ENCODE measurements at regions not wholly inside any gene's neighbourhood (a gene's known extent, or its start where the extent isn't known, plus 50 kb on each side); places are given as distances from the start of the nearest gene placed in this dataset.

GRCh38 chr5:106415541-106415940, 1255.2 kb downstream of the EFNA5 start:
- Histone ChIP-seq H3K79me1 (ENCODE audit: low read depth in 1 of 2, low read length in 2 of 2) (no peaks in the 10 kb centered on the region), H4K91ac (ENCODE audit: insufficient read depth, low read depth, low read length) (no peak overlapping the region), H3K18ac (ENCODE audit: low read depth, low read length) (no peak overlapping the region), H3K23ac (ENCODE audit: low read depth, low read length) (no peak overlapping the region), H3K4me3 (ENCODE audit: insufficient read depth, low read depth, low read length) (no peak overlapping the region), H4K5ac (ENCODE audit: low read depth, low read length) (no peak overlapping the region), H3K27me3 (ENCODE audit: control insufficient read depth, insufficient read depth, low read length) (no peaks in the 10 kb centered on the region), H2BK15ac (ENCODE audit: low read depth, low read length) (no peak overlapping the region), H3K4ac (ENCODE audit: low read depth, low read length) (peak overlapping the region; percentile 19; the same call in 1 of the 2 replicates), H3K36me3 (ENCODE audit: control insufficient read depth, insufficient read depth, low read length) (no peaks in the 10 kb centered on the region), H3K4me1 (ENCODE audit: control insufficient read depth, insufficient read depth, low read length) (no peaks in the 10 kb centered on the region), H4K8ac (ENCODE audit: low read depth in 2 of 2, low read length in 2 of 2) (no peak overlapping the region), H2BK20ac (ENCODE audit: low read depth, low read length) (no peak overlapping the region), H2BK120ac (ENCODE audit: low read depth, low read length) (no peak overlapping the region), H3K9ac (ENCODE audit: low read depth, low read length) (no peak overlapping the region), H4K20me1 (ENCODE audit: insufficient read depth, low read length) (no peaks in the 10 kb centered on the region), H3K56ac (ENCODE audit: extremely low read depth, insufficient read depth, low read length) (no peak overlapping the region), H2AFZ (replicated peaks; ENCODE audit: low read length, poor library complexity) (no peak overlapping the region), H3K9me3 (ENCODE audit: control insufficient read depth, insufficient read depth, low read length) (no peaks in the 10 kb centered on the region), H2BK5ac (ENCODE audit: low read depth, low read length, poor library complexity, severe bottlenecking) (no peak overlapping the region), H3K4me2 (ENCODE audit: low read depth, low read length) (no peak overlapping the region; the same call in 1 of the 2 replicates), H3K14ac (replicated peaks; ENCODE audit: low read depth, low read length) (peak overlapping the region; percentile 44; the same call in 1 of the 2 replicates), H2AK9ac (replicated peaks; ENCODE audit: low read depth, low read length, poor library complexity) (no peak overlapping the region), H3K9me1 (ENCODE audit: insufficient read depth, low read length) (no peaks in the 10 kb centered on the region), H2AK5ac (ENCODE audit: low read depth, low read length) (no peak overlapping the region), H3K27ac (ENCODE audit: insufficient read depth, low read length) (no peak overlapping the region)
- CTCF ChIA-PET = no interaction called here
- intact Hi-C loops (cut with micrococcal nuclease) (no loop called here), in situ Hi-C loops (cut with MboI; ENCODE audit: low sequenced_read_pairs) (no loop called here), dilution Hi-C loops (cut with HindIII; ENCODE audit: low sequenced_read_pairs, unreplicated experiment) (no loop called here)
- BruUV-seq (replicated peaks) = no TSS peak
- POLR2A ChIA-PET (ENCODE audit: unreplicated experiment) = interaction anchor here (0.5 kb wide), 1 partner anchor 204 kb away, joined by 3 read pairs; no protein-coding TSS in a partner anchor
- peak; percentile 39 for TF ChIP-seq RCOR1 (IDR thresholded peaks at IDR 0.05; ENCODE audit: insufficient replicate concordance, low read length)
- peak; percentile 42; the same call in 1 of the 2 replicates for TF ChIP-seq USF2 (IDR thresholded peaks at IDR 0.05; ENCODE audit: low read depth, low read length)
- TF ChIP-seq CEBPB (IDR thresholded peaks at IDR 0.05; ENCODE audit: low read depth, low read length) = peak; percentile 76
- no peak for TF ChIP-seq SMC3 (IDR thresholded peaks at IDR 0.05; ENCODE audit: low read depth, low read length)
- TF ChIP-seq MAZ (IDR thresholded peaks at IDR 0.05; ENCODE audit: borderline replicate concordance, low read depth, low read length) = peak; percentile 13; the same call in 1 of the 2 replicates
- TF ChIP-seq FOS (IDR thresholded peaks at IDR 0.05; ENCODE audit: low read depth, low read length) = no peak
- DNase-seq = peak; percentile 89
- ATAC-seq (ENCODE audit: low read depth) = peak; percentile 83
- no CpG with 5 or more reads among the region's 4 CpGs for WGBS, 2 experiments (ENCODE audit: extremely low coverage in 2 of 2, insufficient read length in 1 of 2)

Data from IMR-90 (cell line).